GM12878 (cell line): ENCODE measurements at regions not wholly inside any gene's neighbourhood (a gene's known extent, or its start where the extent isn't known, plus 50 kb on each side); places are given as distances from the start of the nearest gene placed in this dataset.

Experiments
- ATAC-seq: fragments of 200-7000 bp; cut with Tn5 transposase; 3 replicates; pipeline ENCODE4 v1.9.1; 2020; ENCODE audit warnings: mild to moderate bottlenecking, moderate library complexity
- BruUV-seq: library from RNA; stranded (reverse); fragments of 400-500 nt; replicated peaks from 2 replicates; lab custom pipeline; 2021; lab: Mats Ljungman, UMichigan
- CTCF ChIA-PET: fragments of 300-600 bp; sonication (Branson Sonifier 250); formaldehyde crosslinking; extraction: SDS; loops from one replicate; lab custom pipeline; 2021; ENCODE audit warnings: inconsistent platforms; lab: Yijun Ruan, JAX
- POLR2A ChIA-PET: fragments of 350-600 bp; formaldehyde crosslinking; extraction: SDS; loops from one replicate; lab custom pipeline; 2021; ENCODE audit warnings: inconsistent platforms; lab: Charles Lee
- RAD21 ChIA-PET: fragments of 300-600 bp; sonication (Branson Sonifier 250); formaldehyde crosslinking; loops from one replicate; lab custom pipeline; 2023; ENCODE audit warnings: antibody characterized with exemption; ENCODE audit not compliant: unreplicated experiment; lab: Charles Lee
- SMC1A ChIA-PET: fragments of 300-600 bp; sonication (Branson Sonifier 250); formaldehyde crosslinking; loops from one replicate; lab custom pipeline; 2023; ENCODE audit not compliant: unreplicated experiment, uncharacterized antibody; lab: Charles Lee
- DNase-seq: peaks from one replicate; pipeline ENCODE4 v3.0.0-alpha.2; 2011; ENCODE audit warnings: low read depth, low spot score
- FAIRE-seq: peaks from 3 replicates; lab custom pipeline; 2011; peaks lifted over from hg19 to GRCh38; lab: Jason Lieb, UNC
- H2AFZ ChIP-seq: 2 replicates; pipeline ENCODE4 v1.6.0; 2011; ENCODE audit warnings: low read depth, low read length, control low read depth; ENCODE audit not compliant: control insufficient read depth
- H3K27ac ChIP-seq: 2 replicates; pipeline ENCODE4 v1.5.1; 2011; ENCODE audit warnings: control low read depth; ENCODE audit not compliant: control insufficient read depth, insufficient read depth
- H3K27me3 ChIP-seq, 2 experiments: replicated peaks in 1 of 2; 2 replicates each; pipeline versions ENCODE4 v1.6.0 to v1.6.1; 2011; ENCODE audit warnings: low read length in 1 of 2; ENCODE audit not compliant: control insufficient read depth in 2 of 2, insufficient read depth in 2 of 2
- H3K36me3 ChIP-seq, 2 experiments: 2 replicates each; pipeline ENCODE4 v1.5.1; 2011; ENCODE audit warnings: low read length in 1 of 2; ENCODE audit not compliant: control insufficient read depth in 2 of 2, insufficient read depth in 2 of 2
- H3K4me1 ChIP-seq: 2 replicates; pipeline ENCODE4 v1.6.1; 2011; ENCODE audit warnings: mild to moderate bottlenecking, low read length, moderate library complexity, mixed read lengths; ENCODE audit not compliant: control insufficient read depth, insufficient read depth
- H3K4me2 ChIP-seq: 2 replicates; pipeline ENCODE4 v1.6.0; 2011; ENCODE audit warnings: control low read depth; ENCODE audit not compliant: control insufficient read depth, insufficient read depth
- H3K4me3 ChIP-seq: fragments of 200-600 bp; sonication (generic); 2 replicates; pipeline ENCODE4 v1.5.1; 2016
- H3K79me2 ChIP-seq: 2 replicates; pipeline ENCODE4 v1.6.0; 2011; ENCODE audit warnings: low read length; ENCODE audit not compliant: control insufficient read depth, insufficient read depth
- H3K9ac ChIP-seq: 2 replicates; pipeline ENCODE4 v1.8.0; 2011; ENCODE audit warnings: low read length, control low read depth, mixed read lengths; ENCODE audit not compliant: control insufficient read depth, insufficient read depth
- H3K9me3 ChIP-seq: replicated peaks from 3 replicates; pipeline ENCODE4 v1.5.1; 2011; ENCODE audit warnings: mild to moderate bottlenecking, low read length; ENCODE audit not compliant: control insufficient read depth, insufficient read depth
- H4K20me1 ChIP-seq: 2 replicates; pipeline ENCODE4 v1.6.0; 2011; ENCODE audit not compliant: control insufficient read depth, insufficient read depth
- DPF2 ChIP-seq: fragments of 450-650 bp; IDR thresholded peaks from 2 replicates; pipeline ENCODE4 v1.6.1; 2017; ENCODE audit warnings: mild to moderate bottlenecking
- TCF7 ChIP-seq: IDR thresholded peaks from 2 replicates; pipeline ENCODE4 v1.6.1; 2014; ENCODE audit warnings: antibody characterized with exemption, borderline replicate concordance
- WGBS: methylation state at CpG from one replicate; pipeline ENCODE4 v1.1.6; 2016; ENCODE audit warnings: low lambda C conversion rate; ENCODE audit not compliant: insufficient replicate concordance, insufficient coverage; ENCODE audit errors: missing lambda C conversion rate; 5-methylcytosine and 5-hydroxymethylcytosine counted together
- in situ Hi-C: fragments of 300-500 bp; cut with MboI; formaldehyde crosslinking; loops from 9 replicates; pipeline ENCODE4 v1.14.3; 2018; ENCODE audit warnings: mixed read lengths
- intact Hi-C: fragments of 100-400 bp; cut with micrococcal nuclease; formaldehyde crosslinking; loops from one replicate; pipeline ENCODE4 v1.14.2; 2022; ENCODE audit not compliant: unreplicated experiment
- TF ChIP-seq, protein P1 (sequence below): fragments of 450-650 bp; formaldehyde crosslinking; IDR thresholded peaks from 2 replicates; pipeline ENCODE4 v1.5.0; 2022; ENCODE audit warnings: mild to moderate bottlenecking, missing genetic modification characterization

DNA sequence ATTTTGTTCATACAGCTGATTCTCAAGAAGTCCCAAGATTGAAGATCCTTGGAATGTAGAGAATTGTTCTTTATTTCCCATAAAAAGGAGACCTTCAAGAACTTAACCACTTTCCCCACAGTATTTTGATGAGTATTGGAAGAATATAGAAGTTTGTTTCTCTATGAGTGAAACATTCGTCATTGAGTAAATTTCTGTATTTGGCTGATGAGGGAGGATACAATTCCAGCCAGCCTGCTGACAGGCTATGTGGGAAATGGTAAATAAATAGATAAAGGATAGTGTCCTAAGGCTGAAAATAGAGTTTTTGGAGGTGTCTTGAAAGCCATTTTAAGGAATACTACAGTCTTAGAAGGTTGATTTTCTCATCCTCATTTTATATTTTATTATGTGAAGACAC is 1076.1 kb downstream of the ROBO2 start:
- H3K4me2 ChIP-seq: no peak overlapping the region
- SMC1A ChIA-PET: interaction anchor here (1.8 kb wide), 1 partner anchor 12 kb away, joined by 4 read pairs; no protein-coding TSS in a partner anchor
- no peaks in the 10 kb centered on the region for H3K36me3 ChIP-seq
- H4K20me1 ChIP-seq: no peaks in the 10 kb centered on the region
- RAD21 ChIA-PET: no interaction called here
- no peak for TF ChIP-seq TCF7
- TF ChIP-seq, protein P1, sequence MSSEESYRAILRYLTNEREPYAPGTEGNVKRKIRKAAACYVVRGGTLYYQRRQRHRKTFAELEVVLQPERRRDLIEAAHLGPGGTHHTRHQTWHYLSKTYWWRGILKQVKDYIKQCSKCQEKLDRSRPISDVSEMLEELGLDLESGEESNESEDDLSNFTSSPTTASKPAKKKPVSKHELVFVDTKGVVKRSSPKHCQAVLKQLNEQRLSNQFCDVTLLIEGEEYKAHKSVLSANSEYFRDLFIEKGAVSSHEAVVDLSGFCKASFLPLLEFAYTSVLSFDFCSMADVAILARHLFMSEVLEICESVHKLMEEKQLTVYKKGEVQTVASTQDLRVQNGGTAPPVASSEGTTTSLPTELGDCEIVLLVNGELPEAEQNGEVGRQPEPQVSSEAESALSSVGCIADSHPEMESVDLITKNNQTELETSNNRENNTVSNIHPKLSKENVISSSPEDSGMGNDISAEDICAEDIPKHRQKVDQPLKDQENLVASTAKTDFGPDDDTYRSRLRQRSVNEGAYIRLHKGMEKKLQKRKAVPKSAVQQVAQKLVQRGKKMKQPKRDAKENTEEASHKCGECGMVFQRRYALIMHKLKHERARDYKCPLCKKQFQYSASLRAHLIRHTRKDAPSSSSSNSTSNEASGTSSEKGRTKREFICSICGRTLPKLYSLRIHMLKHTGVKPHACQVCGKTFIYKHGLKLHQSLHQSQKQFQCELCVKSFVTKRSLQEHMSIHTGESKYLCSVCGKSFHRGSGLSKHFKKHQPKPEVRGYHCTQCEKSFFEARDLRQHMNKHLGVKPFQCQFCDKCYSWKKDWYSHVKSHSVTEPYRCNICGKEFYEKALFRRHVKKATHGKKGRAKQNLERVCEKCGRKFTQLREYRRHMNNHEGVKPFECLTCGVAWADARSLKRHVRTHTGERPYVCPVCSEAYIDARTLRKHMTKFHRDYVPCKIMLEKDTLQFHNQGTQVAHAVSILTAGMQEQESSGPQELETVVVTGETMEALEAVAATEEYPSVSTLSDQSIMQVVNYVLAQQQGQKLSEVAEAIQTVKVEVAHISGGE: no peak
- H3K27me3 ChIP-seq: no peaks in the 10 kb centered on the region; a peak in 1 of 4 replicates
- H2AFZ ChIP-seq: no peak overlapping the region
- intact Hi-C loops (no loop called here), in situ Hi-C loops (no loop called here)
- WGBS: 33% methylated on average over 1 of the region's 1 CpG
- no peak overlapping the region for H3K27ac ChIP-seq
- FAIRE-seq (no peak), ATAC-seq (no peak), DNase-seq (no peak)
- POLR2A ChIA-PET: interaction anchor here (0.6 kb wide), 1 partner anchor 79 kb away, joined by 5 read pairs; no protein-coding TSS in a partner anchor
- H3K79me2 ChIP-seq: no peaks in the 10 kb centered on the region
- CTCF ChIA-PET: no interaction called here
- no peaks in the 10 kb centered on the region for H3K9me3 ChIP-seq
- no peaks in the 10 kb centered on the region for H3K4me1 ChIP-seq
- no peak overlapping the region for H3K4me3 ChIP-seq
- BruUV-seq: no TSS peak
- no peak overlapping the region for H3K9ac ChIP-seq

DNA sequence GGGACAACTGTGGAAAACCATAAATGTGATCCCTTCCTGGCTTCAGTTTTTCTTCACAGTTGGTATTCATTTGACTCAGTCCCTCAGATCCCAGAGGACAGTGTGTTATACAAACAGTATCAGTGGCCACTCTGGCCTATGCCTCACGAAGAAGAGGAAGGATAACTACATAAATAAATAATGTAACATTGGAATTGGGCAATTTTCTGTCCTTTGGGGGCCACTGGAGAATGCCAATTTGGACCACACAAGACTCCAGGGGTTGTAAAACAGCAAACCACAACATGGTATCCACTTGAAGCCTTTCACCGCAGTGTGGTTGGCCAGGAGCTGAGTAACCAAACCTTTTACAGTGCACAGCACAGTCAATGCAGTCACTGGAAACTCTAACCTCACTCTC is 1077.0 kb downstream of the ROBO2 start:
- H3K36me3 ChIP-seq: no peaks in the 10 kb centered on the region
- no peak for TF ChIP-seq DPF2
- TF ChIP-seq, all 136 proteins: peak for 0
- Histone ChIP-seq H3K4me2 (no peak overlapping the region), H3K9me3 (no peaks in the 10 kb centered on the region), H3K27me3 (no peaks in the 10 kb centered on the region; a peak in 1 of 4 replicates), H4K20me1 (no peaks in the 10 kb centered on the region), H3K4me3 (no peak overlapping the region), H3K79me2 (no peaks in the 10 kb centered on the region), H3K9ac (no peak overlapping the region), H2AFZ (no peak overlapping the region), H3K27ac (no peak overlapping the region), H3K4me1 (no peaks in the 10 kb centered on the region)
- RAD21 ChIA-PET: no interaction called here
- CTCF ChIA-PET: no interaction called here
- SMC1A ChIA-PET: interaction anchor here (1.8 kb wide), 1 partner anchor 13 kb away, joined by 4 read pairs; no protein-coding TSS in a partner anchor
- DNase-seq (no peak), ATAC-seq (no peak), FAIRE-seq (no peak)
- BruUV-seq: no TSS peak
- 27% methylated on average over 2 of the region's 2 CpGs for WGBS
- POLR2A ChIA-PET: no interaction called here
- intact Hi-C loops (no loop called here), in situ Hi-C loops (no loop called here)
